BLaER1 treated with 17β-estradiol and CSF1 and Interleukin-3, amounts not matched to agents 10 nM and 100 nM (cell line): ENCODE measurements at regions not wholly inside any gene's neighbourhood (a gene's known extent, or its start where the extent isn't known, plus 50 kb on each side); places are given as distances from the start of the nearest gene placed in this dataset.

ENCODE experiments used
- H3K27ac ChIP-seq, 11 experiments: shearing (Covaris generic); formaldehyde crosslinking; 2 replicates each; pipeline ENCODE4 v1.8.1; 2022
- H3K27me3 ChIP-seq, 11 experiments: shearing (Covaris generic); formaldehyde crosslinking; 2 replicates each; pipeline ENCODE4 v1.8.1; 2022
- H3K36me3 ChIP-seq, 11 experiments: shearing (Covaris generic); formaldehyde crosslinking; 2 replicates each; pipeline ENCODE4 v1.8.1; 2022
- H3K4me1 ChIP-seq, 10 experiments: shearing (Covaris generic); formaldehyde crosslinking; 2 replicates each; pipeline ENCODE4 v1.8.1; 2022
- H3K4me2 ChIP-seq, 11 experiments: shearing (Covaris generic); formaldehyde crosslinking; 2 replicates each; pipeline ENCODE4 v1.8.1; 2022
- H3K4me3 ChIP-seq, 10 experiments: shearing (Covaris generic); formaldehyde crosslinking; 2 replicates each; pipeline ENCODE4 v1.8.1; 2022
- H3K9ac ChIP-seq, 11 experiments: shearing (Covaris generic); formaldehyde crosslinking; 2 replicates each; pipeline ENCODE4 v1.8.1; 2022
- H3K9me3 ChIP-seq, 11 experiments: shearing (Covaris generic); formaldehyde crosslinking; replicated peaks in 1 of 11; 2 replicates each; pipeline ENCODE4 v1.8.1; 2022
- H4K20me1 ChIP-seq, 11 experiments: shearing (Covaris generic); formaldehyde crosslinking; 2 replicates each; pipeline ENCODE4 v1.8.1; 2022
- Cebpa-rat ChIP-seq, 11 experiments: shearing (Covaris generic); IDR thresholded peaks; 2 replicates each; pipeline ENCODE4 v1.8.1; 2022

DNA sequence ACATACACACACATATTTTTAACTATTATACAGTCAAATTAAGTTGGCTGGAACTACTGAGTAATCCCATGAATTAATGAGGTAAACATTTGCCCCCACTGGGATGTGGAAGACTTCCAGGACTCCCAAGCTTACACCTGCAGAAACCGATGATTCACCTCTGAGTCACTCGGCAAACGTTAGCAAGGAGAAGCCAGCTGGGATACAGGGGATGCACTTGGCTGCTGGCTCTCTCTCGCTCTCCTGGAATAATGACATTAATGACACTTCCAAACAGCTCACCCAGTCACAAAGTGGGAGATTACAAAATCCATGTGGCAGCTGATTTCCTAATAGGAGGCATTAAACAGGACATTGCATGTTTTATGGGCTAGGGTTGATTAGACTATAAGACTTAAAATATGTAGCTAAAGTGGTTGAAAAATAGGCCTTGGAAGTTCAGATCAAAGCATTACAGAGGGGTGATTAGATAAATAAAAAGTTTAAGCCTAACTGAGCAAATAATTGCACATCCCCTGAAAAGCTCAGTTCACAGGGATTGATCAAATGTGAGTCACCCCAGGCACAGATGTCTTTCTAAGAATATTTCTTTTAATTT, 500.9 kb downstream of the SOX2 start:
- H3K27me3 ChIP-seq: no peaks in the 10 kb centered on the region

DNA sequence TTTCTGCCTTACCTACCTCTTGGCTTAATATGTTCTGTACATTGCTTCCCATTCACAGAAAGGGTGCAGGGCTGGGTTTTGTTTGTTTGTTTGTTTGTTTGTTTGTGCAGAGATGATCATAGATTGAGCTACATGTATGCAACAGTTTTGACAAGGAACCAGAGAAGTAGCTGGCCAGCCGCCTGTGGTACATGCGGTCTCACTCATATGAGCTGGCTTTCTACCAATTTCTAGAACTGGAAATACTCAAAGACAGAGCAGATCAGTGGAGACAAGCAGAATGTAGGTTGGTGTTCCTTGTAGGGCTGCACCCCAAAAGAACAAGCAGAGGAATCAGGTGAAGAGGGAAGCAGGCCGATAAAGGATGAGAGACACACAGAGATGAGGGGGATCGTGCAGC, 502.7 kb downstream of the SOX2 start:
- no peak for TF ChIP-seq Cebpa-rat (IDR thresholded peaks at IDR 0.05)
- Histone ChIP-seq H3K4me1 (no peaks in the 10 kb centered on the region), H3K9ac (no peak overlapping the region)

More for the DNA sequence above, 500.9 kb downstream of the SOX2 start:
- Histone ChIP-seq H3K9ac (no peak overlapping the region), H3K9me3 (no peaks in the 10 kb centered on the region), H3K4me1 (no peaks in the 10 kb centered on the region), H3K4me3 (no peak overlapping the region), H4K20me1 (no peaks in the 10 kb centered on the region), H3K36me3 (no peaks in the 10 kb centered on the region), H3K4me2 (no peak overlapping the region), H3K27ac (no peak overlapping the region)
- TF ChIP-seq Cebpa-rat (IDR thresholded peaks at IDR 0.05): no peak

DNA sequence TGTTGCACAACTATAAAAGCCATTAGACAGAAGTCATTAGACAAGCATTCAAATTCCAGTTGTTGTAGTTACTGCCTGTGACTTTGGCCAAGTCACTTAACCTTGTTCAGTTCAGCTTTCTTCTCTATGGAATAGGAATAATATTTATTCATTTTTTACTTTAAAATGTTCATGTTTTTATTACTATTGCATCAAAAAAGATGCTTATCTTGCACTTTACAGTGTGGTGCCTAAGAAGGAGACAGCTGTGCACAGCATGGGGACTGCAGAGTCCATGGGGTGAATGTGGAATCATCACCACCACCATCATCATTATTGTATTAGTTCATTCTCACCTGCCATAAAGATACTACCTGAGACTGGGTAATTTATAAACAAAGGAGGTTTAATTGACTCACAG, 504.2 kb downstream of the SOX2 start:
- no peak for TF ChIP-seq Cebpa-rat (IDR thresholded peaks at IDR 0.05)
- Histone ChIP-seq H3K4me2 (no peak overlapping the region), H3K27me3 (no peaks in the 10 kb centered on the region), H3K9me3 (no peaks in the 10 kb centered on the region), H3K4me1 (no peaks in the 10 kb centered on the region), H3K36me3 (no peaks in the 10 kb centered on the region), H3K4me3 (no peak overlapping the region), H3K27ac (no peak overlapping the region), H3K9ac (no peak overlapping the region), H4K20me1 (no peaks in the 10 kb centered on the region)

More for the DNA sequence above, 502.7 kb downstream of the SOX2 start:
- H3K27ac ChIP-seq: no peak overlapping the region
- no peak overlapping the region for H3K4me3 ChIP-seq
- no peaks in the 10 kb centered on the region for H3K27me3 ChIP-seq
- H3K36me3 ChIP-seq: no peaks in the 10 kb centered on the region
- H4K20me1 ChIP-seq: no peaks in the 10 kb centered on the region
- no peak overlapping the region for H3K4me2 ChIP-seq
- no peaks in the 10 kb centered on the region for H3K9me3 ChIP-seq

DNA sequence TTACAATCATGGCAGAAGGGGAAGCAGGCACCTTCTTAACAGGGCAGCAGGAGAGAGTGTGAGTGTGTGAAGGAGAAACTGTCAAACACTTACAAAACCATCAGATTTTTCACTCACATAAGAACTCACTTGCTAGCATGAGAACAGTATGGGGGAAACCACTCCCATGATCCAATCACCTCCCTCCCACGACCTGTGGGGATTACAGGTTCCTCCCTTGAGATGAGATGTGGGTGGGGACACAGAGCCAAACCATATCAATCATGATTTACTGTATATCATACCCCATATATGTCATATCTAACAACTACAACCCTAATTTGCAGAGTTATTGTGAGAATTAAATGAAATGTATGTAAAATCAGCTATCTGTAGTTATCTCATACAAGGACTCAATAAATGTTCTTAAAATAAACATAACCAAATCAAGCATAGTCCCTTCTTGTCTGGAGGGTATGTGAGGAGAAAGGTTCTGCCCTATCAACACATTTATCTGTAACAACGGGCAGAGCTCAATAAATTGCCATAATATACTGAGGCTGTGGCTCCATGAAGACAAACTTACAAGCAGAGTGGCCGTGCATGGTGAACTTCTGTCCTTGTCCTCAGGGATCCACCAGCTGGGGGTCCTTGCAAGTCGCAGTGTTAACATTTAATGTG, 504.7 kb downstream of the SOX2 start:
- no peak overlapping the region for H3K27ac ChIP-seq
- H3K27me3 ChIP-seq: no peaks in the 10 kb centered on the region
- no peaks in the 10 kb centered on the region for H3K4me1 ChIP-seq
- H4K20me1 ChIP-seq: no peaks in the 10 kb centered on the region
- no peaks in the 10 kb centered on the region for H3K9me3 ChIP-seq
- no peak overlapping the region for H3K4me2 ChIP-seq
- H3K4me3 ChIP-seq: no peak overlapping the region
- TF ChIP-seq Cebpa-rat (IDR thresholded peaks at IDR 0.05): no peak
- H3K36me3 ChIP-seq: no peaks in the 10 kb centered on the region
- no peak overlapping the region for H3K9ac ChIP-seq

DNA sequence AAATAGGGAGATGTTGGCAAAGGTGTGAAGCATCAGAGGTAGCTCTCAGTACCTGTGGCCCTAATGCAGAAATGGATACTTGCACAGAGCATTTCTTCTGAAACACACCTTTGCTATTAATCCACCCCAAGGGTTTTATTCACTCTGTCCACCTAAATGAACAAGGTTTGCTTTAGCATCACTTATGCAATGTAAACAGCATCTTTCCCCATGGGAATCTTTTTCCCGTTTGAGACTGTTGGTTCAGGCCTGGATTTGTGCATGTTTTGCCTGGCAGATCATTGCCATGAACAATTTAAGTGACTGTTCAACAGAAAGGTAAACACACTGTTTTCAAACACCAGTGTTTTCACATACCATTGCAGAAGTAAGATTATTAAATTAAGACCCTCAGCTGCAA, 508.3 kb downstream of the SOX2 start:
- Histone ChIP-seq H3K4me3 (no peak overlapping the region), H3K9me3 (no peaks in the 10 kb centered on the region), H3K9ac (no peak overlapping the region), H3K4me2 (no peak overlapping the region), H4K20me1 (no peaks in the 10 kb centered on the region), H3K27me3 (no peaks in the 10 kb centered on the region), H3K36me3 (no peaks in the 10 kb centered on the region), H3K27ac (no peak overlapping the region), H3K4me1 (no peaks in the 10 kb centered on the region)
- TF ChIP-seq Cebpa-rat (IDR thresholded peaks at IDR 0.05): no peak

DNA sequence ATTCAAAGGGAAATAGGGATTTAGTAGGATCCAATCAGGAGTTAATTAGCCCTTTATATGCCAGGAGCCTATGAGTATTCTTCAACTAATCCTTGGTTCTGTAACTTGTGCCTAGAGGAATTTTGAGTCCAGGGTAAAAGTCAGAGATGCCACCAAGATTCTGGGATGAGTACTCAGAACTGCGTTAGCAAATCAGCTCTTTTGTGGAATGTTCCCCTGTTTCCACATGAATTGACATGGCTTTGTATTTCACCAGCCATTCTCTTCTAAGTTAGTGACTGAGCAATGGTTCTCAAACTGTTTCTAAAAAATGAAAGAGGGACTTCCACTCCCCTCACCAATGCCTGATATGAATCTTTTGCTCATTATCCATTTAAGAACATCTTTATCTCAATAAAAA, 508.7 kb downstream of the SOX2 start:
- H3K36me3 ChIP-seq: no peaks in the 10 kb centered on the region
- H3K4me2 ChIP-seq: no peak overlapping the region
- no peak overlapping the region for H3K27ac ChIP-seq
- no peak overlapping the region for H3K9ac ChIP-seq
- H3K4me1 ChIP-seq: no peaks in the 10 kb centered on the region
- H3K9me3 ChIP-seq: no peaks in the 10 kb centered on the region
- TF ChIP-seq Cebpa-rat (IDR thresholded peaks at IDR 0.05): no peak
- no peak overlapping the region for H3K4me3 ChIP-seq
- no peaks in the 10 kb centered on the region for H3K27me3 ChIP-seq
- no peaks in the 10 kb centered on the region for H4K20me1 ChIP-seq

DNA sequence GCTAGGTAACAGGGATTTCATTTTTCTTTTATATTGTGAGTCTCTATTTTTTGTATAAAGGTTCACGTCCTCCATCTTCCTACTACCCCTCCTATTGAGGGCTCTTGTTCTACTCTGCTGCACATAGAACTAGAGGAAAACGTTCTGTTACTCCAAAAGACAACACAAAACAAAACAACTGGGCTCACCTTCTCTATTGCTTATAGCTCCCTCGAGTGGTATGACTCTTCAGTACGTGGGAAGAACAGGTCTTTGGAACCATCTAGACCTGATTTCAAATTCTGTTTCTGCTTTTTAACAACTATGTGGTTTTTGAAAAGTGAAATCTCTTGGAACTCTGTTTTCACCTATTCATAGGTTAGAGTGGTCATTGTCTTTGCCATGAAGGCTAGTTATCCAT, 515.3 kb downstream of the SOX2 start:
- Histone ChIP-seq H3K4me2 (no peak overlapping the region), H3K9ac (no peak overlapping the region), H3K9me3 (no peaks in the 10 kb centered on the region), H3K27me3 (no peaks in the 10 kb centered on the region), H3K36me3 (no peaks in the 10 kb centered on the region), H3K4me3 (no peak overlapping the region), H3K27ac (no peak overlapping the region), H4K20me1 (no peaks in the 10 kb centered on the region), H3K4me1 (no peaks in the 10 kb centered on the region)
- no peak for TF ChIP-seq Cebpa-rat (IDR thresholded peaks at IDR 0.05)

DNA sequence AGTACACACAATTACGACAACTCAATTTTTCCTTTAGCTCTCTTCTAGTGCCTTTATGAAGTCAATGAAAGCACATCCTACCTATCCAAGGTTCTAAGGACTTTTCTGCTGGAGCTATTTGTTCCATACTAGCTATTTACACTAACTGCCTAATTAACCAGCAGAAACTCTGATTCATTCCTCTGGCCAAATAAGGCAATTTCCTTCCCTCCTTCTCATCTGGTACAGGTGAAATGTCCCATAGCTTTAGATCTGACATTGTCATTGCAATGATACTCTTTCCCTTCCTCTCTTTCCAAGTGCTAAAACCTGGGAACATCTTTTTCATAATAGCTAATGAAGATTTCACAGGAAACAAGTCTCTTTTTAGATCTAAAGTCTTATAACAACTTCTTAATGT, 521.7 kb downstream of the SOX2 start:
- Histone ChIP-seq H3K4me2 (no peak overlapping the region), H3K27ac (no peak overlapping the region), H4K20me1 (no peaks in the 10 kb centered on the region), H3K9me3 (no peaks in the 10 kb centered on the region), H3K27me3 (no peaks in the 10 kb centered on the region), H3K9ac (no peak overlapping the region), H3K36me3 (no peaks in the 10 kb centered on the region), H3K4me3 (no peak overlapping the region), H3K4me1 (no peaks in the 10 kb centered on the region)
- TF ChIP-seq Cebpa-rat (IDR thresholded peaks at IDR 0.05): no peak

DNA sequence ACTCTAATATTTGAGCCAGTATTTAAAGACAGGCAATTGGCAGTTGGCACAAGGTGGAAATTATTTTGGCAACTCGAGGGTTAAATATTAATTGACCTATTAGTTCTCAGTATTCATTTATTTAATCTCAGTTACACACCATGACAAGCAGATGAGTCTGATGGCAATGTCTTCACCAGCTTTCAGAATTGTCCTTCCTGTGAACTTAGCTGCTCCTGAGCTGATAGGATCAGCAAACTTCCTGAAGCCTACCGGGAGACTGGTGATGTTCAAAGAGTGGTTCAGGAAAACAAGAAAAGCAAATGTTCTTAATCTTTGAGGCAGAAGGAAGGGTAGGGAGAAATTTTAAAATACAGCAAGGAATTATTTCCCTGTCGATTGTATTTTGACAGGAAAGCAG, 522.2 kb downstream of the SOX2 start:
- no peaks in the 10 kb centered on the region for H3K9me3 ChIP-seq
- no peak overlapping the region for H3K4me3 ChIP-seq
- H3K27me3 ChIP-seq: no peaks in the 10 kb centered on the region
- H3K4me1 ChIP-seq: no peaks in the 10 kb centered on the region
- H3K4me2 ChIP-seq: no peak overlapping the region
- no peak overlapping the region for H3K9ac ChIP-seq
- TF ChIP-seq Cebpa-rat (IDR thresholded peaks at IDR 0.05): no peak
- H3K27ac ChIP-seq: no peak overlapping the region
- H4K20me1 ChIP-seq: no peaks in the 10 kb centered on the region
- no peaks in the 10 kb centered on the region for H3K36me3 ChIP-seq

DNA sequence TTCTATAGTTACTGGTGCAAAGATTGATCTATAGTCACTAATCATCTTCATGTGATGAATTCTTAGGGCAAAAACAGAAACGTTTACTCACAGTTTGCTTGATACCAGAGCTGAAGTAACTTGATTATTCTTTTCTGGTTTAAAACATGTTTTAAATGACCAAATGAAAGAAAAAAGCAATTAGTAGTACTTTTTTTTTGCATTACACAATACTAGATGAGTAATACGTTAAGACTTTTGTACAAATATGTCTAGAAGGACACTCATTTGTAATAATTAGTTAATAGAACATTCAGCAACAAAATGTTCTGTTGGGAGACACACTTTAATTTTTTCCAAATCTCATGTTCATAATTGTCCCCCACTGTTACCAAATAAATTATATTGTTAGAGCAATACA, 523.2 kb downstream of the SOX2 start:
- Histone ChIP-seq H3K4me1 (no peaks in the 10 kb centered on the region), H3K9ac (no peak overlapping the region), H3K4me2 (no peak overlapping the region), H3K27me3 (no peaks in the 10 kb centered on the region), H3K4me3 (no peak overlapping the region), H4K20me1 (no peaks in the 10 kb centered on the region), H3K36me3 (no peaks in the 10 kb centered on the region), H3K9me3 (no peaks in the 10 kb centered on the region), H3K27ac (no peak overlapping the region)
- TF ChIP-seq Cebpa-rat (IDR thresholded peaks at IDR 0.05): no peak
